Nephron (organoid): ENCODE measurements at regions not wholly inside any gene's neighbourhood (a gene's known extent, or its start where the extent isn't known, plus 50 kb on each side); places are given as distances from the start of the nearest gene placed in this dataset.

Source experiments
- H3K27ac Mint-ChIP-seq, 3 experiments: 2 replicates each; pipeline ENCODE4 v1.8.0; 2020; ENCODE audit warnings: mixed read lengths in 3 of 3, mild to moderate bottlenecking in 2 of 3, moderate library complexity in 1 of 3
- H3K27me3 Mint-ChIP-seq: 2 replicates; pipeline ENCODE4 v1.8.0; 2021; ENCODE audit warnings: low read depth, mild to moderate bottlenecking, moderate library complexity, mixed read lengths
- H3K36me3 Mint-ChIP-seq: 2 replicates; pipeline ENCODE4 v1.8.0; 2020; ENCODE audit warnings: low read depth, mixed read lengths
- H3K4me1 Mint-ChIP-seq: 2 replicates; pipeline ENCODE4 v1.8.0; 2020; ENCODE audit warnings: mixed read lengths
- H3K4me3 Mint-ChIP-seq, 3 experiments: 2 replicates each; pipeline ENCODE4 v1.8.0; 2020; ENCODE audit warnings: mild to moderate bottlenecking in 3 of 3, mixed read lengths in 3 of 3, moderate library complexity in 2 of 3
- H3K9me3 Mint-ChIP-seq: 2 replicates; pipeline ENCODE4 v1.8.0; 2020; ENCODE audit warnings: mixed read lengths
- CTCF ChIP-seq, 3 experiments: fragments of 200-600 bp; sonication (generic); IDR thresholded peaks; one replicate each; pipeline ENCODE4 v1.5.0; 2021; ENCODE audit warnings: antibody characterized with exemption in 3 of 3; ENCODE audit not compliant: unreplicated experiment in 3 of 3

GRCh38 chr12:92612611-92613010 lies 90.2 kb upstream of the PLEKHG7 start:
- Mint-ChIP-seq H3K27ac (no peak overlapping the region), H3K4me3 (no peak overlapping the region), H3K36me3 (no peaks in the 10 kb centered on the region), H3K4me1 (peaks cover 10% of the 10 kb centered on the region), H3K9me3 (no peaks in the 10 kb centered on the region), H3K27me3 (no peaks in the 10 kb centered on the region)
- no peak for TF ChIP-seq CTCF (IDR thresholded peaks at IDR 0.05; ENCODE audit: unreplicated experiment in 3 of 3)

DNA sequence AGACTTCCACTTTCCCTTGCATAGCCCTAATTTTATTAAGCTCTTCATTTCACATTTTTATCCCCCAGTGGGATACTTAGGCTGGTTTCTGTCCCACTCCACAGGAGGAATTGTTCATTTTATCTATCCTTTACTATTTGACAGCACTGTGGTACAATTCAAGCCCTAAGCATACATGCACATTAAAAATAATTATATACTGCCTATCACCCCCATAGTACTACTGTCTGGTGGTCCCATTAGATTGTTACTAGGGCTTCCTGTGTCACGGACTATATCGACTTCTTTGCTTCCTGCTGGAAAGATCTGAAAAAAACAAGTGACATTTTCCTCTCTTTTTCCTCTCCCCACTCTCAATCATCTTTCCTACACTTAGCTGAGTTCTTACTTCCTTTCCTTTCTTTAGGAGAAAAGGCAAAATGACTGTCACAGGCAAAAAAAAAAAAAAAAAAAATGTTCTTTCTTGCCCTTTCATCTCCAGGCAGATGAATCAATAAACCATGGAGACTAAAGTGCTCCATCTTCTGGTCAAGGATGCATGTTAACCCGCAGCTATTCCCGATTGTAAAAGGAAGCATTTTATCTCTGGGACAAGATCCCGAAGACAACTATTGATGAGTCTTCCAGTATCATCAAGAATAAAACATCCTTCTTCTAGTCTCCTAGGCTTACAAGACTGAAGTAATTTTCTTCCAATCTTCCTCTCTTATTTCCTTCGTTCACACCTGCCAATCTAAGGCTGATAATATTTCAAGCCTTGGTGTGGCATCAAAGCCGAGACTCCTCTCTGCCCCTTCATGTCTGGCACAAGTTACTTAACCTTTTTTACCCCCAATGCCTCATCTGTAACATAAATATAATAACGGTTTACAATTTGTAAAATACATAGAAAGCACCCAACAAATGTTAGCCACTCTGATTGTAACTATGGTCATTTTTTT lies 94.4 kb upstream of the PLEKHG7 start:
- Mint-ChIP-seq H3K4me1 (peaks cover 10% of the 10 kb centered on the region), H3K9me3 (peaks cover 4% of the 10 kb centered on the region), H3K4me3 (no peak overlapping the region), H3K27ac (peak overlapping the region in 2 of 3 experiments; percentile 5 to 39), H3K36me3 (no peaks in the 10 kb centered on the region), H3K27me3 (no peaks in the 10 kb centered on the region)
- TF ChIP-seq CTCF (IDR thresholded peaks at IDR 0.05; ENCODE audit: unreplicated experiment in 3 of 3) = peak; percentile 35 to 51 (median 43)

DNA sequence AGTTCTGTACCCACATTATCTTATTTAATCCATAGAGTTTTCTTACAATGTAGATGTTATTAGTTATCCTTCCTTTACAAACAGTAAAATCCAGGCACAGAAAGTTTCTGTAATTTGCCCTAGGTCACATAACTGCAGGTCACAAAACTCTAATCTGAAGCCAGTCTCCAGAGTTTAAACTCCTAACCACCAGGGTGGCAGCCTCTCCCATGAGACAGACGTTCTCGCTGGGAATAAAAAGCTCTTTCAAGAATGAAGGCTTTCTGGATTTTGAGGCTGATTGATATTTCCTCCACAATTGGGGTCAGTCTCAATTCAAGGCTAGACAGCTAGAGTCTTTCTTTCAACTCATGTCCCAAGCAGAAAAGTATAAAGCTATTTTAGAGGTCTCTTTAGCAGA lies 95.8 kb upstream of the PLEKHG7 start:
- peaks cover 6% of the 10 kb centered on the region for H3K9me3 Mint-ChIP-seq
- H3K4me3 Mint-ChIP-seq = no peak overlapping the region
- no peaks in the 10 kb centered on the region for H3K27me3 Mint-ChIP-seq
- H3K27ac Mint-ChIP-seq = no peak overlapping the region
- no peak for TF ChIP-seq CTCF (IDR thresholded peaks at IDR 0.05; ENCODE audit: unreplicated experiment in 3 of 3)
- peaks cover 10% of the 10 kb centered on the region for H3K4me1 Mint-ChIP-seq
- no peaks in the 10 kb centered on the region for H3K36me3 Mint-ChIP-seq

DNA sequence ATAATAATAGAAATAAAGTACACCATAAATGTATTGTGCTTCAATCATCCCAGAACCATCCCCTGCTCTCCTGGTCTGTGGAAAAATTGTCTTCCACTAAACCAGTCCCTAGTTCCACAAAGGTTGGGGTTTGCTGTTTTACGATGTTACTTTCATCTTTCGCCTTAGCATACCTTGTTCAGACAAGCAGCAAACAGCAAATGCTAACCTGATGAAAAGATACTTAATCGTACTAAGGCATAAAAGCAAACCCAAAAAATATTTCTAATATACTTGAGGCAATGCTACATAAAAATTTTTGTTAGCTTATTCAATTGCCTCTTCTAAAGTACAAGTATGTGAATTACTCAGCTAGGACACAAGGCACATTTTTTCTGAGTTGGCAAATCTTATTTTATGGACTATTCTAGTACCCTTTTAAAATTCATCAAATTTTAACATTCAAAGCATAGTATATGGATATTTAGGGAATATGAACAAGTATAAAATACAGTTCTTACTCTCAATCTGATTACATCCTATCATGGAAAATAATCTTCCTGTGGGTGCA lies 97.1 kb upstream of the PLEKHG7 start:
- no peak overlapping the region for H3K27ac Mint-ChIP-seq
- no peak overlapping the region for H3K4me3 Mint-ChIP-seq
- no peaks in the 10 kb centered on the region for H3K27me3 Mint-ChIP-seq
- TF ChIP-seq CTCF (IDR thresholded peaks at IDR 0.05; ENCODE audit: unreplicated experiment in 3 of 3) = no peak
- peaks cover 15% of the 10 kb centered on the region for H3K9me3 Mint-ChIP-seq
- peaks cover 4% of the 10 kb centered on the region for H3K36me3 Mint-ChIP-seq
- H3K4me1 Mint-ChIP-seq = peaks cover 10% of the 10 kb centered on the region

DNA sequence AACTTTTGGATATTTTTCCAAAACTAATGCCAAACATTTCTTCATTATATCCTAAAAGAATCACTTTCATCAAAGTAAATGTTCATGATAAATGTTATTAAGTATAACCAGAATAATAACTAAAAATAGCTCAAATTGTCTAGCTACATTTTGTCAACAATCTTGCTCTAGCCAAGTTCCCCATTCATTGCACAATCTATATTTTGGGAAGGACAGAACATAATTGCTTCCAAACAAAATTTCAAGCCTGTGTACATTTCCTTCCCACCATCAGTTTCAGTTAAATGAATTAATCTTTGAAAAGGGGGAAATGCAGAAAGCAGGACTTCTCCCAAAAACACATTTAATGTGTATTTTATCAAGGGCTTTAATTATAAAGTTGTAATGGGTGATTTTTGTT lies 98.0 kb upstream of the PLEKHG7 start:
- Mint-ChIP-seq H3K4me1 (peaks cover 10% of the 10 kb centered on the region), H3K27me3 (no peaks in the 10 kb centered on the region), H3K36me3 (peaks cover 5% of the 10 kb centered on the region), H3K4me3 (no peak overlapping the region), H3K9me3 (peaks cover 17% of the 10 kb centered on the region), H3K27ac (no peak overlapping the region)
- no peak for TF ChIP-seq CTCF (IDR thresholded peaks at IDR 0.05; ENCODE audit: unreplicated experiment in 3 of 3)
